ENCODE measurements at regions not wholly inside any gene's neighbourhood (a gene's known extent, or its start where the extent isn't known, plus 50 kb on each side); places are given as distances from the start of the nearest gene placed in this dataset.

GRCh38 chr6:169101981-169102380, 151.7 kb downstream of the THBS2 start:
- TF ChIP-seq YY1 (IDR thresholded peaks at IDR 0.05; ENCODE audit: low read depth) (no peak), TCF12 (IDR thresholded peaks at IDR 0.05; ENCODE audit: low read depth) (no peak), TAF1 (IDR thresholded peaks at IDR 0.05; ENCODE audit: low read depth) (no peak), CEBPB (IDR thresholded peaks at IDR 0.05) (no peak), TEAD4 (IDR thresholded peaks at IDR 0.05) (no peak), FOXM1 (IDR thresholded peaks at IDR 0.05; ENCODE audit: borderline replicate concordance, low read depth) (no peak), CREB1 (IDR thresholded peaks at IDR 0.05; ENCODE audit: low read depth) (no peak), EP300 (IDR thresholded peaks at IDR 0.05; ENCODE audit: borderline replicate concordance) (no peak), RAD21 (IDR thresholded peaks at IDR 0.05; ENCODE audit: low read depth) (no peak), USF1 (IDR thresholded peaks at IDR 0.05) (no peak), EGR1 (IDR thresholded peaks at IDR 0.05) (no peak), REST (IDR thresholded peaks at IDR 0.05; ENCODE audit: low read depth) (no peak), ZBTB7A (IDR thresholded peaks at IDR 0.05; ENCODE audit: low read depth) (no peak), MAX (IDR thresholded peaks at IDR 0.05) (no peak)

- no peak for TF ChIP-seq TAF1 (IDR thresholded peaks at IDR 0.05; ENCODE audit: low read depth)
- TF ChIP-seq YY1 (IDR thresholded peaks at IDR 0.05; ENCODE audit: low read depth): no peak
- TF ChIP-seq MAX (IDR thresholded peaks at IDR 0.05): no peak
- TF ChIP-seq RAD21 (IDR thresholded peaks at IDR 0.05; ENCODE audit: low read depth): no peak
- TF ChIP-seq EGR1 (IDR thresholded peaks at IDR 0.05): no peak
- no peak for TF ChIP-seq EP300 (IDR thresholded peaks at IDR 0.05; ENCODE audit: borderline replicate concordance)
- TF ChIP-seq CREB1 (IDR thresholded peaks at IDR 0.05; ENCODE audit: low read depth): no peak
- TF ChIP-seq TCF12 (IDR thresholded peaks at IDR 0.05; ENCODE audit: low read depth): no peak
- TF ChIP-seq FOXM1 (IDR thresholded peaks at IDR 0.05; ENCODE audit: borderline replicate concordance, low read depth): no peak
- no peak for TF ChIP-seq CEBPB (IDR thresholded peaks at IDR 0.05)
- TF ChIP-seq NFIC (IDR thresholded peaks at IDR 0.05): no peak
- TF ChIP-seq USF1 (IDR thresholded peaks at IDR 0.05): no peak
- no peak for TF ChIP-seq REST (IDR thresholded peaks at IDR 0.05; ENCODE audit: low read depth)
- TF ChIP-seq ZBTB7A (IDR thresholded peaks at IDR 0.05; ENCODE audit: low read depth): no peak
- TF ChIP-seq TEAD4 (IDR thresholded peaks at IDR 0.05): no peak
Measured at GRCh38 chr6:169101036-169101805, 152.4 kb downstream of the THBS2 start.

GRCh38 chr6:169099411-169100202, 154.0 kb downstream of the THBS2 start:
- TF ChIP-seq TCF12 (IDR thresholded peaks at IDR 0.05; ENCODE audit: low read depth): no peak
- TF ChIP-seq TAF1 (IDR thresholded peaks at IDR 0.05; ENCODE audit: low read depth): no peak
- no peak for TF ChIP-seq USF1 (IDR thresholded peaks at IDR 0.05)
- TF ChIP-seq ZBTB7A (IDR thresholded peaks at IDR 0.05; ENCODE audit: low read depth): no peak
- no peak for TF ChIP-seq RAD21 (IDR thresholded peaks at IDR 0.05; ENCODE audit: low read depth)
- no peak for TF ChIP-seq FOXM1 (IDR thresholded peaks at IDR 0.05; ENCODE audit: borderline replicate concordance, low read depth)
- no peak for TF ChIP-seq YY1 (IDR thresholded peaks at IDR 0.05; ENCODE audit: low read depth)
- TF ChIP-seq EGR1 (IDR thresholded peaks at IDR 0.05): no peak
- no peak for TF ChIP-seq EP300 (IDR thresholded peaks at IDR 0.05; ENCODE audit: borderline replicate concordance)
- TF ChIP-seq MAX (IDR thresholded peaks at IDR 0.05): no peak
- TF ChIP-seq NFIC (IDR thresholded peaks at IDR 0.05): no peak
- no peak for TF ChIP-seq CEBPB (IDR thresholded peaks at IDR 0.05)
- TF ChIP-seq TEAD4 (IDR thresholded peaks at IDR 0.05): no peak
- TF ChIP-seq REST (IDR thresholded peaks at IDR 0.05; ENCODE audit: low read depth): no peak
- TF ChIP-seq CREB1 (IDR thresholded peaks at IDR 0.05; ENCODE audit: low read depth): no peak
